PC-3 (cell line): ENCODE measurements at regions not wholly inside any gene's neighbourhood (a gene's known extent, or its start where the extent isn't known, plus 50 kb on each side); places are given as distances from the start of the nearest gene placed in this dataset.

ENCODE experiments used
- EZH2 ChIP-seq: fragments of 300-600 bp; sonication (generic); IDR thresholded peaks from one replicate; pipeline ENCODE4 v1.6.1; 2017; ENCODE audit warnings: antibody characterized with exemption, mild to moderate bottlenecking, low read length; ENCODE audit not compliant: unreplicated experiment
- TF ChIP-seq, protein P1 (sequence below): fragments of 300-600 bp; sonication (generic); conservative IDR thresholded peaks from 2 replicates; pipeline ENCODE4 v1.5.1; 2017; ENCODE audit warnings: antibody characterized with exemption, low read depth, mild to moderate bottlenecking, low read length

GRCh38 chr5:84961193-84961592 is 576.5 kb upstream of the EDIL3 start:
- no peak for TF ChIP-seq EZH2
- TF ChIP-seq, protein P1, sequence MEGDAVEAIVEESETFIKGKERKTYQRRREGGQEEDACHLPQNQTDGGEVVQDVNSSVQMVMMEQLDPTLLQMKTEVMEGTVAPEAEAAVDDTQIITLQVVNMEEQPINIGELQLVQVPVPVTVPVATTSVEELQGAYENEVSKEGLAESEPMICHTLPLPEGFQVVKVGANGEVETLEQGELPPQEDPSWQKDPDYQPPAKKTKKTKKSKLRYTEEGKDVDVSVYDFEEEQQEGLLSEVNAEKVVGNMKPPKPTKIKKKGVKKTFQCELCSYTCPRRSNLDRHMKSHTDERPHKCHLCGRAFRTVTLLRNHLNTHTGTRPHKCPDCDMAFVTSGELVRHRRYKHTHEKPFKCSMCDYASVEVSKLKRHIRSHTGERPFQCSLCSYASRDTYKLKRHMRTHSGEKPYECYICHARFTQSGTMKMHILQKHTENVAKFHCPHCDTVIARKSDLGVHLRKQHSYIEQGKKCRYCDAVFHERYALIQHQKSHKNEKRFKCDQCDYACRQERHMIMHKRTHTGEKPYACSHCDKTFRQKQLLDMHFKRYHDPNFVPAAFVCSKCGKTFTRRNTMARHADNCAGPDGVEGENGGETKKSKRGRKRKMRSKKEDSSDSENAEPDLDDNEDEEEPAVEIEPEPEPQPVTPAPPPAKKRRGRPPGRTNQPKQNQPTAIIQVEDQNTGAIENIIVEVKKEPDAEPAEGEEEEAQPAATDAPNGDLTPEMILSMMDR = no peak
